Uterus (tissue), 3 donors: ENCODE measurements at regions not wholly inside any gene's neighbourhood (a gene's known extent, or its start where the extent isn't known, plus 50 kb on each side); places are given as distances from the start of the nearest gene placed in this dataset.

Experiments
- DNase-seq, 2 donors: peaks; one replicate each; pipeline ENCODE4 v3.0.0-alpha.2; 2019 to 2020
- H3K27ac ChIP-seq, 2 donors: fragments of 200-600 bp; sonication (generic); 1 replicate in 1 of 2; 2 replicates in 1 of 2; pipeline ENCODE4 v1.5.1; 2016 to 2018
- H3K27me3 ChIP-seq, 2 donors: fragments of 200-600 bp; sonication (generic); one replicate each; pipeline ENCODE4 v1.5.1; 2018 to 2019; ENCODE audit warnings: control low read depth in 1 of 2
- H3K36me3 ChIP-seq, 2 donors: fragments of 200-600 bp; sonication (generic); one replicate each; pipeline ENCODE4 v1.5.1; 2019; ENCODE audit warnings: control low read depth in 1 of 2
- H3K4me1 ChIP-seq, 2 donors: fragments of 200-600 bp; sonication (generic); one replicate each; pipeline ENCODE4 v1.5.1; 2018 to 2019; ENCODE audit warnings: control low read depth in 1 of 2
- H3K4me3 ChIP-seq, 2 donors: fragments of 200-600 bp; sonication (generic); 1 replicate in 1 of 2; 2 replicates in 1 of 2; pipeline ENCODE4 v1.5.1; 2018 to 2019; ENCODE audit warnings: mild to moderate bottlenecking in 1 of 2
- H3K9me3 ChIP-seq, 2 donors: fragments of 200-600 bp; sonication (generic); one replicate each; pipeline ENCODE4 v1.5.1; 2019; ENCODE audit warnings: control low read depth in 1 of 2
- CTCF ChIP-seq, 4 experiments: fragments of 200-600 bp in 2 of 4; fragments of 450-650 bp in 2 of 4; sonication (generic) in 2 of 4; IDR thresholded peaks; one replicate each; pipeline ENCODE4 v1.5.1; 2016 to 2019; ENCODE audit warnings: antibody characterized with exemption in 4 of 4, mild to moderate bottlenecking in 2 of 4, moderate library complexity in 1 of 4
- POLR2A ChIP-seq, 2 donors: fragments of 450-650 bp; IDR thresholded peaks; one replicate each; pipeline ENCODE4 v1.6.1; 2016; ENCODE audit warnings: antibody characterized with exemption in 2 of 2, mild to moderate bottlenecking in 1 of 2, moderate library complexity in 1 of 2
- intact Hi-C: fragments of 100-400 bp; cut with DNase I; formaldehyde crosslinking; loops from one replicate; pipeline ENCODE4 v1.15.1; 2023; ENCODE audit warnings: low total_unique reads
- donor health status: DM: yes; HTN: yes; CAD: no.

GRCh38 chr1:29602203-29602602, 365.9 kb downstream of the PTPRU start:
- intact Hi-C loops, result no loop called here

GRCh38 chr1:29601021-29601420, 364.7 kb downstream of the PTPRU start:
- TF ChIP-seq CTCF (IDR thresholded peaks at IDR 0.05) (no peak), POLR2A (IDR thresholded peaks at IDR 0.05) (no peak)
- no peaks in the 10 kb centered on the region for H3K27me3 ChIP-seq
- no peaks in the 10 kb centered on the region for H3K4me1 ChIP-seq
- H3K36me3 ChIP-seq, result no peaks in the 10 kb centered on the region
- H3K27ac ChIP-seq, result no peak overlapping the region
- H3K9me3 ChIP-seq, result no peaks in the 10 kb centered on the region
- no peak overlapping the region for H3K4me3 ChIP-seq
- DNase-seq, result no peak
- intact Hi-C loops, result no loop called here

More at GRCh38 chr1:29602203-29602602, 365.9 kb downstream of the PTPRU start:
- no peaks in the 10 kb centered on the region for H3K9me3 ChIP-seq
- no peaks in the 10 kb centered on the region for H3K27me3 ChIP-seq
- DNase-seq, result no peak
- no peaks in the 10 kb centered on the region for H3K4me1 ChIP-seq
- no peak overlapping the region for H3K4me3 ChIP-seq
- H3K27ac ChIP-seq, result no peak overlapping the region
- H3K36me3 ChIP-seq, result no peaks in the 10 kb centered on the region
- no peak for TF ChIP-seq CTCF (IDR thresholded peaks at IDR 0.05)
- no peak for TF ChIP-seq POLR2A (IDR thresholded peaks at IDR 0.05)

GRCh38 chr1:29599826-29600225, 363.5 kb downstream of the PTPRU start:
- no peaks in the 10 kb centered on the region for H3K36me3 ChIP-seq
- no peaks in the 10 kb centered on the region for H3K9me3 ChIP-seq
- H3K27ac ChIP-seq, result no peak overlapping the region
- TF ChIP-seq CTCF (IDR thresholded peaks at IDR 0.05), result no peak
- no peak for TF ChIP-seq POLR2A (IDR thresholded peaks at IDR 0.05)
- intact Hi-C loops, result no loop called here
- DNase-seq, result no peak
- no peaks in the 10 kb centered on the region for H3K27me3 ChIP-seq
- no peaks in the 10 kb centered on the region for H3K4me1 ChIP-seq
- no peak overlapping the region for H3K4me3 ChIP-seq

GRCh38 chr1:29599071-29599470, 362.7 kb downstream of the PTPRU start:
- Histone ChIP-seq H3K9me3 (no peaks in the 10 kb centered on the region), H3K27ac (no peak overlapping the region), H3K36me3 (no peaks in the 10 kb centered on the region), H3K4me1 (no peaks in the 10 kb centered on the region), H3K4me3 (no peak overlapping the region), H3K27me3 (no peaks in the 10 kb centered on the region)
- intact Hi-C loops, result no loop called here
- TF ChIP-seq CTCF (IDR thresholded peaks at IDR 0.05), result no peak
- no peak for TF ChIP-seq POLR2A (IDR thresholded peaks at IDR 0.05)
- DNase-seq, result no peak

GRCh38 chr1:29597861-29598260, 361.5 kb downstream of the PTPRU start:
- H3K4me1 ChIP-seq, result no peaks in the 10 kb centered on the region
- intact Hi-C loops, result no loop called here
- H3K27ac ChIP-seq, result no peak overlapping the region
- no peak overlapping the region for H3K4me3 ChIP-seq
- no peaks in the 10 kb centered on the region for H3K9me3 ChIP-seq
- DNase-seq, result no peak
- TF ChIP-seq POLR2A (IDR thresholded peaks at IDR 0.05) (no peak), CTCF (IDR thresholded peaks at IDR 0.05) (no peak)
- no peaks in the 10 kb centered on the region for H3K36me3 ChIP-seq
- no peaks in the 10 kb centered on the region for H3K27me3 ChIP-seq
